AG08396 (cell line): ENCODE measurements at regions not wholly inside any gene's neighbourhood (a gene's known extent, or its start where the extent isn't known, plus 50 kb on each side); places are given as distances from the start of the nearest gene placed in this dataset.

Source experiments
- DNase-seq: peaks from one replicate; pipeline ENCODE4 v3.0.0; 2012; ENCODE audit warnings: low spot score, mixed read lengths

GRCh38 chr17:56648321-56648720 lies 54.8 kb downstream of the NOG start:
- DNase-seq, result no peak

GRCh38 chr17:56648806-56649205 lies 55.3 kb downstream of the NOG start:
- no peak for DNase-seq

GRCh38 chr17:56652628-56653027 lies 59.1 kb downstream of the NOG start:
- no peak for DNase-seq

GRCh38 chr17:56653877-56654276 lies 60.4 kb downstream of the NOG start:
- DNase-seq, result peak; percentile 36

GRCh38 chr17:56656701-56657327 lies 63.3 kb downstream of the NOG start:
- no peak for DNase-seq

- DNase-seq, result no peak
Observed at GRCh38 chr17:56658648-56659047, 65.1 kb downstream of the NOG start.

- no peak for DNase-seq
Observed at GRCh38 chr17:56659622-56660021, 66.1 kb downstream of the NOG start.

- no peak for DNase-seq
Observed at GRCh38 chr17:56661906-56662305, 68.4 kb downstream of the NOG start.

- no peak for DNase-seq
Observed at GRCh38 chr17:56665864-56666263, 72.4 kb downstream of the NOG start.

GRCh38 chr17:56667925-56668458 lies 74.5 kb downstream of the NOG start:
- no peak for DNase-seq

GRCh38 chr17:56672195-56672594 lies 78.7 kb downstream of the NOG start:
- DNase-seq, result no peak

- DNase-seq, result no peak
Observed at GRCh38 chr17:56674401-56674925, 81.0 kb downstream of the NOG start.

GRCh38 chr17:56675876-56676660 lies 82.6 kb downstream of the NOG start:
- DNase-seq, result no peak

GRCh38 chr17:56676810-56677209 lies 83.3 kb downstream of the NOG start:
- DNase-seq, result no peak

- DNase-seq, result no peak
Observed at GRCh38 chr17:56678249-56679114, 85.0 kb downstream of the NOG start.

GRCh38 chr17:56679115-56679776 lies 85.7 kb downstream of the NOG start:
- DNase-seq, result peak; percentile 45

GRCh38 chr17:56679777-56680422 lies 86.4 kb downstream of the NOG start:
- no peak for DNase-seq

GRCh38 chr17:56680676-56681075 lies 87.2 kb downstream of the NOG start:
- no peak for DNase-seq

- peak; percentile 56 for DNase-seq
Observed at GRCh38 chr17:56681561-56682266, 88.2 kb downstream of the NOG start.

GRCh38 chr17:56688151-56688550 lies 94.7 kb downstream of the NOG start:
- no peak for DNase-seq
